ENCODE measurements at regions not wholly inside any gene's neighbourhood (a gene's known extent, or its start where the extent isn't known, plus 50 kb on each side); places are given as distances from the start of the nearest gene placed in this dataset.

- TF ChIP-seq TAF1 (IDR thresholded peaks at IDR 0.05; ENCODE audit: control insufficient read depth, extremely low read depth, insufficient read depth, low read length, severe bottlenecking), result no peak
- no peak for TF ChIP-seq FOXJ2 (tag; IDR thresholded peaks at IDR 0.05)
- TF ChIP-seq HNRNPL (IDR thresholded peaks at IDR 0.05; ENCODE audit: low read depth, low read length), result no peak
- TF ChIP-seq CREB3 (tag; conservative IDR thresholded peaks at IDR 0.05; ENCODE audit: low read depth), result 0 out of 2 replicates have a peak, but pooled peaks have one; percentile 35
- no peak for TF ChIP-seq ZNF655 (CRISPR knock-in tag; IDR thresholded peaks at IDR 0.05)
- no peak for TF ChIP-seq ASH1L (IDR thresholded peaks at IDR 0.05; ENCODE audit: borderline replicate concordance, low read depth, partially characterized antibody)
- TF ChIP-seq EHMT2 (IDR thresholded peaks at IDR 0.05), result no peak
- TF ChIP-seq ZFX (CRISPR knock-in tag; IDR thresholded peaks at IDR 0.05), result no peak
- TF ChIP-seq CREB1 (IDR thresholded peaks at IDR 0.05), result no peak
- TF ChIP-seq CREB1 (CRISPR knock-in tag; IDR thresholded peaks at IDR 0.05), result no peak
- TF ChIP-seq CREBBP (IDR thresholded peaks at IDR 0.05; ENCODE audit: low read depth, low read length), result no peak
- 0 out of 4 replicates have a peak, but pooled peaks of 1 of the 2 experiments have one; percentile 49 for TF ChIP-seq TEAD1 (CRISPR knock-in tag; IDR thresholded peaks at IDR 0.05)
- TF ChIP-seq ILF3 (IDR thresholded peaks at IDR 0.05; ENCODE audit: borderline replicate concordance), result no peak
- no peak for TF ChIP-seq ZSCAN32 (CRISPR knock-in tag; IDR thresholded peaks at IDR 0.05)
- TF ChIP-seq PTTG1 (tag; IDR thresholded peaks at IDR 0.05; ENCODE audit: low read depth), result 0 out of 2 replicates have a peak, but pooled peaks have one; percentile 9
- no peak for TF ChIP-seq FIP1L1 (IDR thresholded peaks at IDR 0.05; ENCODE audit: low read depth, low read length, poor library complexity, severe bottlenecking)
- no peak for TF ChIP-seq ZBTB9 (CRISPR knock-in tag; IDR thresholded peaks at IDR 0.05)
- TF ChIP-seq FOXP1 (CRISPR knock-in tag; IDR thresholded peaks at IDR 0.05), result no peak
- TF ChIP-seq HOMEZ (CRISPR knock-in tag; IDR thresholded peaks at IDR 0.05), result no peak
- no peak for TF ChIP-seq ZNF696 (CRISPR knock-in tag; conservative IDR thresholded peaks at IDR 0.05)
- TF ChIP-seq SIN3A (IDR thresholded peaks at IDR 0.05; ENCODE audit: borderline replicate concordance in 2 of 2, control insufficient read depth in 1 of 2, low read depth in 2 of 2, low read length in 2 of 2), result no peak
- TF ChIP-seq ZNF232 (CRISPR knock-in tag; IDR thresholded peaks at IDR 0.05), result no peak
- no peak for TF ChIP-seq HDAC1 (IDR thresholded peaks at IDR 0.05)
- TF ChIP-seq HEY1 (CRISPR knock-in tag; IDR thresholded peaks at IDR 0.05; ENCODE audit: borderline replicate concordance), result no peak
- no peak for TF ChIP-seq SUPT5H (IDR thresholded peaks at IDR 0.05)
Observed at GRCh38 chr6:43901733-43902230, 131.8 kb downstream of the VEGFA start (continued).

Measured in K562 (cell line).